ENCODE measurements at regions not wholly inside any gene's neighbourhood (a gene's known extent, or its start where the extent isn't known, plus 50 kb on each side); places are given as distances from the start of the nearest gene placed in this dataset.

- no peak for TF ChIP-seq CSRNP3 (CRISPR knock-in tag; IDR thresholded peaks at IDR 0.05)
- TF ChIP-seq TOX (CRISPR knock-in tag; IDR thresholded peaks at IDR 0.05; ENCODE audit: borderline replicate concordance), result no peak
- no peak for TF ChIP-seq PATZ1 (CRISPR knock-in tag; IDR thresholded peaks at IDR 0.05; ENCODE audit: borderline replicate concordance)
- no peak for TF ChIP-seq GLIS3 (CRISPR knock-in tag; IDR thresholded peaks at IDR 0.05)
- no peak for TF ChIP-seq CREB5 (CRISPR knock-in tag; IDR thresholded peaks at IDR 0.05; ENCODE audit: low read depth)
- TF ChIP-seq OSR1 (CRISPR knock-in tag; IDR thresholded peaks at IDR 0.05), result no peak
- TF ChIP-seq ZNF565 (CRISPR knock-in tag; conservative IDR thresholded peaks at IDR 0.05; ENCODE audit: low read depth), result no peak
- TF ChIP-seq ZNF8 (CRISPR knock-in tag; IDR thresholded peaks at IDR 0.05), result no peak
- no peak for TF ChIP-seq TCF4 (CRISPR knock-in tag; IDR thresholded peaks at IDR 0.05; ENCODE audit: borderline replicate concordance)
- TF ChIP-seq CSDC2 (CRISPR knock-in tag; IDR thresholded peaks at IDR 0.05), result no peak
- TF ChIP-seq POU6F1 (CRISPR knock-in tag; IDR thresholded peaks at IDR 0.05; ENCODE audit: borderline replicate concordance, low read depth), result no peak
- TF ChIP-seq RARB (CRISPR knock-in tag; IDR thresholded peaks at IDR 0.05), result no peak
- TF ChIP-seq TSHZ2 (CRISPR knock-in tag; IDR thresholded peaks at IDR 0.05), result no peak
- no peak for TF ChIP-seq ZFP30 (CRISPR knock-in tag; IDR thresholded peaks at IDR 0.05)
These were observed 242.0 kb downstream of the YTHDC2 start for GRCh38 chr5:113755516-113755915.

All from SK-N-SH treated with all-trans-retinoic acid at 6 μM for 48 hours (cell line).